GM12878 (cell line): ENCODE measurements at regions not wholly inside any gene's neighbourhood (a gene's known extent, or its start where the extent isn't known, plus 50 kb on each side); places are given as distances from the start of the nearest gene placed in this dataset.

Experiments
- ATAC-seq: fragments of 200-7000 bp; cut with Tn5 transposase; 3 replicates; pipeline ENCODE4 v1.9.1; 2020; ENCODE audit warnings: mild to moderate bottlenecking, moderate library complexity
- BruUV-seq: library from RNA; stranded (reverse); fragments of 400-500 nt; replicated peaks from 2 replicates; lab custom pipeline; 2021; lab: Mats Ljungman, UMichigan
- CTCF ChIA-PET: fragments of 300-600 bp; sonication (Branson Sonifier 250); formaldehyde crosslinking; extraction: SDS; loops from one replicate; lab custom pipeline; 2021; ENCODE audit warnings: inconsistent platforms; lab: Yijun Ruan, JAX
- POLR2A ChIA-PET: fragments of 350-600 bp; formaldehyde crosslinking; extraction: SDS; loops from one replicate; lab custom pipeline; 2021; ENCODE audit warnings: inconsistent platforms; lab: Charles Lee
- RAD21 ChIA-PET: fragments of 300-600 bp; sonication (Branson Sonifier 250); formaldehyde crosslinking; loops from one replicate; lab custom pipeline; 2023; ENCODE audit warnings: antibody characterized with exemption; ENCODE audit not compliant: unreplicated experiment; lab: Charles Lee
- SMC1A ChIA-PET: fragments of 300-600 bp; sonication (Branson Sonifier 250); formaldehyde crosslinking; loops from one replicate; lab custom pipeline; 2023; ENCODE audit not compliant: unreplicated experiment, uncharacterized antibody; lab: Charles Lee
- DNase-seq: peaks from one replicate; pipeline ENCODE4 v3.0.0-alpha.2; 2011; ENCODE audit warnings: low read depth, low spot score
- FAIRE-seq: peaks from 3 replicates; lab custom pipeline; 2011; peaks lifted over from hg19 to GRCh38; lab: Jason Lieb, UNC
- H2AFZ ChIP-seq: 2 replicates; pipeline ENCODE4 v1.6.0; 2011; ENCODE audit warnings: low read depth, low read length, control low read depth; ENCODE audit not compliant: control insufficient read depth
- H3K27ac ChIP-seq: 2 replicates; pipeline ENCODE4 v1.5.1; 2011; ENCODE audit warnings: control low read depth; ENCODE audit not compliant: control insufficient read depth, insufficient read depth
- H3K27me3 ChIP-seq, 2 experiments: replicated peaks in 1 of 2; 2 replicates each; pipeline versions ENCODE4 v1.6.0 to v1.6.1; 2011; ENCODE audit warnings: low read length in 1 of 2; ENCODE audit not compliant: control insufficient read depth in 2 of 2, insufficient read depth in 2 of 2
- H3K36me3 ChIP-seq, 2 experiments: 2 replicates each; pipeline ENCODE4 v1.5.1; 2011; ENCODE audit warnings: low read length in 1 of 2; ENCODE audit not compliant: control insufficient read depth in 2 of 2, insufficient read depth in 2 of 2
- H3K4me1 ChIP-seq: 2 replicates; pipeline ENCODE4 v1.6.1; 2011; ENCODE audit warnings: mild to moderate bottlenecking, low read length, moderate library complexity, mixed read lengths; ENCODE audit not compliant: control insufficient read depth, insufficient read depth
- H3K4me2 ChIP-seq: 2 replicates; pipeline ENCODE4 v1.6.0; 2011; ENCODE audit warnings: control low read depth; ENCODE audit not compliant: control insufficient read depth, insufficient read depth
- H3K4me3 ChIP-seq: fragments of 200-600 bp; sonication (generic); 2 replicates; pipeline ENCODE4 v1.5.1; 2016
- H3K79me2 ChIP-seq: 2 replicates; pipeline ENCODE4 v1.6.0; 2011; ENCODE audit warnings: low read length; ENCODE audit not compliant: control insufficient read depth, insufficient read depth
- H3K9ac ChIP-seq: 2 replicates; pipeline ENCODE4 v1.8.0; 2011; ENCODE audit warnings: low read length, control low read depth, mixed read lengths; ENCODE audit not compliant: control insufficient read depth, insufficient read depth
- H3K9me3 ChIP-seq: replicated peaks from 3 replicates; pipeline ENCODE4 v1.5.1; 2011; ENCODE audit warnings: mild to moderate bottlenecking, low read length; ENCODE audit not compliant: control insufficient read depth, insufficient read depth
- H4K20me1 ChIP-seq: 2 replicates; pipeline ENCODE4 v1.6.0; 2011; ENCODE audit not compliant: control insufficient read depth, insufficient read depth
- BHLHE40 ChIP-seq, 2 experiments: fragments of 450-650 bp in 1 of 2; IDR thresholded peaks; 2 replicates each; pipeline ENCODE4 v1.6.1; 2011 to 2017; ENCODE audit warnings: low read depth in 2 of 2, borderline replicate concordance in 1 of 2, improper control_type of control experiment in 1 of 2, low read length in 1 of 2, mild to moderate bottlenecking in 1 of 2
- HDAC6 ChIP-seq: fragments of 200-600 bp; sonication (generic); IDR thresholded peaks from one replicate; pipeline ENCODE4 v1.8.0; 2017; ENCODE audit warnings: antibody characterized with exemption; ENCODE audit not compliant: unreplicated experiment
- IKZF2 ChIP-seq, 2 experiments: fragments of 450-650 bp; IDR thresholded peaks; 2 replicates each; pipeline ENCODE4 v1.6.1; 2017; ENCODE audit warnings: mild to moderate bottlenecking in 2 of 2, moderate library complexity in 2 of 2
- JUNB ChIP-seq: IDR thresholded peaks from 2 replicates; pipeline ENCODE4 v1.6.1; 2016; ENCODE audit warnings: antibody characterized with exemption, mild to moderate bottlenecking
- NR2F1 ChIP-seq: fragments of 450-650 bp; conservative IDR thresholded peaks from 2 replicates; pipeline ENCODE4 v1.6.1; 2017; ENCODE audit warnings: mild to moderate bottlenecking
- NRF1 ChIP-seq: conservative IDR thresholded peaks from 2 replicates; pipeline ENCODE4 v1.6.1; 2011; ENCODE audit warnings: mild to moderate bottlenecking, low read depth, low read length, improper control_type of control experiment
- PML ChIP-seq: IDR thresholded peaks from 2 replicates; pipeline ENCODE4 v1.6.1; 2012; ENCODE audit warnings: low read length, inconsistent platforms
- POLR2AphosphoS2 ChIP-seq: IDR thresholded peaks from 2 replicates; pipeline ENCODE4 v1.6.1; 2011; ENCODE audit warnings: low read depth, mild to moderate bottlenecking, low read length, improper control_type of control experiment, moderate library complexity
- SREBF1 ChIP-seq: IDR thresholded peaks from 2 replicates; pipeline ENCODE4 v1.6.1; 2012; ENCODE audit warnings: mild to moderate bottlenecking, low read length
- TCF12 ChIP-seq: IDR thresholded peaks from 2 replicates; pipeline ENCODE4 v1.6.1; 2011; ENCODE audit warnings: low read depth, mild to moderate bottlenecking, low read length
- TCF7 ChIP-seq: IDR thresholded peaks from 2 replicates; pipeline ENCODE4 v1.6.1; 2014; ENCODE audit warnings: antibody characterized with exemption, borderline replicate concordance
- ZBED1 ChIP-seq: IDR thresholded peaks from 2 replicates; pipeline ENCODE4 v1.6.1; 2016; ENCODE audit warnings: borderline replicate concordance
- WGBS: methylation state at CpG from one replicate; pipeline ENCODE4 v1.1.6; 2016; ENCODE audit warnings: low lambda C conversion rate; ENCODE audit not compliant: insufficient replicate concordance, insufficient coverage; ENCODE audit errors: missing lambda C conversion rate; 5-methylcytosine and 5-hydroxymethylcytosine counted together
- in situ Hi-C: fragments of 300-500 bp; cut with MboI; formaldehyde crosslinking; loops from 9 replicates; pipeline ENCODE4 v1.14.3; 2018; ENCODE audit warnings: mixed read lengths
- intact Hi-C: fragments of 100-400 bp; cut with micrococcal nuclease; formaldehyde crosslinking; loops from one replicate; pipeline ENCODE4 v1.14.2; 2022; ENCODE audit not compliant: unreplicated experiment
- TF ChIP-seq, protein P1 (sequence below): IDR thresholded peaks from 2 replicates; pipeline ENCODE4 v1.6.1; 2012; ENCODE audit warnings: improper control_type of control experiment, low read depth, low read length; ENCODE audit not compliant: insufficient replicate concordance
- TF ChIP-seq, protein P2 (sequence below): IDR thresholded peaks from 2 replicates; pipeline ENCODE4 v1.6.1; 2012; ENCODE audit warnings: low read depth, low read length, improper control_type of control experiment

DNA sequence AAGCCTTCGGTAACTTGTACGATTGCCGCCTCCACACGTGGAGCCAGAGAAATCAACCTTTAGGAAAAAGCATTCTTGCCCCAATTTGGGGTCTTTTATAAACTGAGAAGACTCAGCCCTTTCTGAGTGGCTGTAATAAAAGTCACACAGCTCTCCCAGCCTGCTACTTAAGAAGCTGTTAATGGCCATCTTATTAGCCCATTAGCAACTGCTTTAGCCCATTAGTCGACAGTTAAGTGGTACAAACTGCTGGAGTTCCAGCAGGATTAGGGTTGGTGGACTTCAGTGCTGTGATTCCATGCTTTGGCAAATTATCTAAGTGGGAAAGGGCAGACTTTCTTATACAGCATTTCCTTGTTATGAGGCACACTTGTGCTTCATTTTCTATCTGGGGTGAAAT lies 461.3 kb downstream of the RPS6KC1 start:
- DNase-seq (no peak), FAIRE-seq (no peak), ATAC-seq (no peak)
- intact Hi-C loops, result no loop called here
- no peaks in the 10 kb centered on the region for H4K20me1 ChIP-seq
- TF ChIP-seq SREBF1 (no peak), ZBED1 (no peak), TCF12 (no peak), POLR2AphosphoS2 (no peak), PML (no peak)
- H3K4me2 ChIP-seq, result no peak overlapping the region
- in situ Hi-C loops, result no loop called here
- H3K4me1 ChIP-seq, result no peaks in the 10 kb centered on the region
- no peak overlapping the region for H3K4me3 ChIP-seq
- no TSS peak for BruUV-seq
- no peaks in the 10 kb centered on the region for H3K9me3 ChIP-seq
- RAD21 ChIA-PET, result no interaction called here
- POLR2A ChIA-PET, result no interaction called here
- no peaks in the 10 kb centered on the region for H3K79me2 ChIP-seq
- H3K27ac ChIP-seq, result no peak overlapping the region
- CTCF ChIA-PET, result interaction anchor here (0.8 kb wide), 1 partner anchor 10 kb away, joined by 3 read pairs; no protein-coding TSS in a partner anchor
- SMC1A ChIA-PET, result interaction anchor here (0.7 kb wide), 1 partner anchor 297 kb away, joined by 3 read pairs; no protein-coding TSS in a partner anchor
- H2AFZ ChIP-seq, result no peak overlapping the region
- 61% methylated on average over 5 of the region's 5 CpGs for WGBS
- no peaks in the 10 kb centered on the region for H3K36me3 ChIP-seq
- H3K9ac ChIP-seq, result no peak overlapping the region
- H3K27me3 ChIP-seq, result peaks cover 0 to 1% of the 10 kb centered on the region in 2 experiments; a peak in 1 of 4 replicates

DNA sequence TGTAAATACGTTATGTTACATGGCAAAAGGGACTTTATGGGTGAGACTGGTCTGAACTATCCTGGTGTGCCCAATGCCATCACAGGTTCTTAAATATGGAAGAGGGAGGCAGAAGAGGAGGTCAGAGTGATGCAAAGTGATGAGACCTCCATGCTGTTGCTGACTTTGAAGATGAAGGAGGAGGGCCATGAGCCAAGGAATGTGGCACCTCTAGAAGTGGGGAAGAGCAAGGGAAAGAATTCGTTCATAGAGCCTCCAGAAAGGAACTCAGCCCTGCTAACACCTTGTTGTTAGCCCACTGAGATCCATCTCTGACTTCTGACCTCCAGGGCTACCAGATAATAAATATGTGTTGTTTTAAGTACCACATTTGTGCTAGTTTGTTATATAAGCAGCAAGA lies 462.0 kb downstream of the RPS6KC1 start:
- intact Hi-C loops (no loop called here), in situ Hi-C loops (no loop called here)
- no peak for DNase-seq
- RAD21 ChIA-PET, result no interaction called here
- ATAC-seq, result no peak
- Histone ChIP-seq H3K36me3 (no peaks in the 10 kb centered on the region), H3K27me3 (peaks cover 0 to 1% of the 10 kb centered on the region in 2 experiments; a peak in 1 of 4 replicates), H3K4me1 (no peaks in the 10 kb centered on the region), H3K4me2 (no peak overlapping the region), H2AFZ (no peak overlapping the region), H3K9ac (no peak overlapping the region), H3K79me2 (no peaks in the 10 kb centered on the region), H4K20me1 (no peaks in the 10 kb centered on the region), H3K27ac (no peak overlapping the region), H3K9me3 (no peaks in the 10 kb centered on the region), H3K4me3 (no peak overlapping the region)
- WGBS, result 3% methylated on average over 2 of the region's 2 CpGs
- POLR2A ChIA-PET, result no interaction called here
- SMC1A ChIA-PET, result no interaction called here
- no peak for FAIRE-seq
- BruUV-seq, result no TSS peak
- CTCF ChIA-PET, result no interaction called here
- no peak for TF ChIP-seq NRF1
- TF ChIP-seq, protein P1, sequence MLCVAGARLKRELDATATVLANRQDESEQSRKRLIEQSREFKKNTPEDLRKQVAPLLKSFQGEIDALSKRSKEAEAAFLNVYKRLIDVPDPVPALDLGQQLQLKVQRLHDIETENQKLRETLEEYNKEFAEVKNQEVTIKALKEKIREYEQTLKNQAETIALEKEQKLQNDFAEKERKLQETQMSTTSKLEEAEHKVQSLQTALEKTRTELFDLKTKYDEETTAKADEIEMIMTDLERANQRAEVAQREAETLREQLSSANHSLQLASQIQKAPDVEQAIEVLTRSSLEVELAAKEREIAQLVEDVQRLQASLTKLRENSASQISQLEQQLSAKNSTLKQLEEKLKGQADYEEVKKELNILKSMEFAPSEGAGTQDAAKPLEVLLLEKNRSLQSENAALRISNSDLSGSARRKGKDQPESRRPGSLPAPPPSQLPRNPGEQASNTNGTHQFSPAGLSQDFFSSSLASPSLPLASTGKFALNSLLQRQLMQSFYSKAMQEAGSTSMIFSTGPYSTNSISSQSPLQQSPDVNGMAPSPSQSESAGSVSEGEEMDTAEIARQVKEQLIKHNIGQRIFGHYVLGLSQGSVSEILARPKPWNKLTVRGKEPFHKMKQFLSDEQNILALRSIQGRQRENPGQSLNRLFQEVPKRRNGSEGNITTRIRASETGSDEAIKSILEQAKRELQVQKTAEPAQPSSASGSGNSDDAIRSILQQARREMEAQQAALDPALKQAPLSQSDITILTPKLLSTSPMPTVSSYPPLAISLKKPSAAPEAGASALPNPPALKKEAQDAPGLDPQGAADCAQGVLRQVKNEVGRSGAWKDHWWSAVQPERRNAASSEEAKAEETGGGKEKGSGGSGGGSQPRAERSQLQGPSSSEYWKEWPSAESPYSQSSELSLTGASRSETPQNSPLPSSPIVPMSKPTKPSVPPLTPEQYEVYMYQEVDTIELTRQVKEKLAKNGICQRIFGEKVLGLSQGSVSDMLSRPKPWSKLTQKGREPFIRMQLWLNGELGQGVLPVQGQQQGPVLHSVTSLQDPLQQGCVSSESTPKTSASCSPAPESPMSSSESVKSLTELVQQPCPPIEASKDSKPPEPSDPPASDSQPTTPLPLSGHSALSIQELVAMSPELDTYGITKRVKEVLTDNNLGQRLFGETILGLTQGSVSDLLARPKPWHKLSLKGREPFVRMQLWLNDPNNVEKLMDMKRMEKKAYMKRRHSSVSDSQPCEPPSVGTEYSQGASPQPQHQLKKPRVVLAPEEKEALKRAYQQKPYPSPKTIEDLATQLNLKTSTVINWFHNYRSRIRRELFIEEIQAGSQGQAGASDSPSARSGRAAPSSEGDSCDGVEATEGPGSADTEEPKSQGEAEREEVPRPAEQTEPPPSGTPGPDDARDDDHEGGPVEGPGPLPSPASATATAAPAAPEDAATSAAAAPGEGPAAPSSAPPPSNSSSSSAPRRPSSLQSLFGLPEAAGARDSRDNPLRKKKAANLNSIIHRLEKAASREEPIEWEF, result no peak
- no peak for TF ChIP-seq BHLHE40 (IDR thresholded peaks at IDR 0.05; ENCODE audit: borderline replicate concordance in 1 of 2, low read depth in 2 of 2, low read length in 1 of 2)
- TF ChIP-seq, protein P2, sequence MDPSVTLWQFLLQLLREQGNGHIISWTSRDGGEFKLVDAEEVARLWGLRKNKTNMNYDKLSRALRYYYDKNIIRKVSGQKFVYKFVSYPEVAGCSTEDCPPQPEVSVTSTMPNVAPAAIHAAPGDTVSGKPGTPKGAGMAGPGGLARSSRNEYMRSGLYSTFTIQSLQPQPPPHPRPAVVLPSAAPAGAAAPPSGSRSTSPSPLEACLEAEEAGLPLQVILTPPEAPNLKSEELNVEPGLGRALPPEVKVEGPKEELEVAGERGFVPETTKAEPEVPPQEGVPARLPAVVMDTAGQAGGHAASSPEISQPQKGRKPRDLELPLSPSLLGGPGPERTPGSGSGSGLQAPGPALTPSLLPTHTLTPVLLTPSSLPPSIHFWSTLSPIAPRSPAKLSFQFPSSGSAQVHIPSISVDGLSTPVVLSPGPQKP, result no peak
- no peak for TF ChIP-seq NR2F1
- no peak for TF ChIP-seq TCF7
- no peak for TF ChIP-seq HDAC6
- no peak for TF ChIP-seq JUNB
- TF ChIP-seq IKZF2 (IDR thresholded peaks at IDR 0.05), result no peak
